ENCODE measurements at regions not wholly inside any gene's neighbourhood (a gene's known extent, or its start where the extent isn't known, plus 50 kb on each side); places are given as distances from the start of the nearest gene placed in this dataset.

- H3K4me2 ChIP-seq (ENCODE audit: insufficient read depth in 1 of 2, low read depth in 2 of 2, low read length in 2 of 2) = no peak overlapping the region
- no peak overlapping the region for H3K18ac ChIP-seq (ENCODE audit: extremely low read depth, low read length)
- 95% methylated on average over 8 of the region's 8 CpGs; no CpG with 5 or more reads in 1 of the 2 experiments for WGBS, 2 experiments (ENCODE audit: extremely low coverage in 1 of 2, insufficient coverage in 1 of 2, insufficient read length in 1 of 2, insufficient replicate concordance in 2 of 2, low coverage in 1 of 2, low lambda C conversion rate in 2 of 2, missing lambda C conversion rate in 1 of 2)
- H3K9ac ChIP-seq (replicated peaks in 1 of 4; ENCODE audit: extremely low read depth in 1 of 4, low read depth in 3 of 4, low read length in 3 of 4) = no peak overlapping the region
- DNase-seq (ENCODE audit: low read depth in 1 of 2, low spot score in 2 of 2) = no peak
- H3K56ac ChIP-seq (replicated peaks; ENCODE audit: insufficient read length, low read depth, low read length) = no peak overlapping the region
- no peaks in the 10 kb centered on the region for H3K79me2 ChIP-seq (ENCODE audit: control insufficient read depth in 1 of 2, insufficient read depth in 2 of 2, low read length in 2 of 2)
- no peak overlapping the region for H4K91ac ChIP-seq (replicated peaks; ENCODE audit: insufficient read length, low read length)
- no peaks in the 10 kb centered on the region for H3K23me2 ChIP-seq (ENCODE audit: low read depth, low read length)
- no peak overlapping the region for H3K23ac ChIP-seq (ENCODE audit: insufficient read length)
- no peak overlapping the region for H3K4me3 ChIP-seq (ENCODE audit: extremely low read depth in 1 of 4, insufficient read depth in 2 of 4, low read depth in 3 of 4, low read length in 4 of 4)
- no peak overlapping the region for H3K27ac ChIP-seq (ENCODE audit: low read depth, low read length)
- no peak overlapping the region for H4K8ac ChIP-seq (ENCODE audit: extremely low read depth, insufficient read depth, low read length)
- no peak overlapping the region for H2BK12ac ChIP-seq (ENCODE audit: low read depth, low read length)
- no peak overlapping the region for H3K14ac ChIP-seq (ENCODE audit: insufficient read length)
- no peak overlapping the region for H4K5ac ChIP-seq (ENCODE audit: insufficient read length, low read depth, low read length)
- no peak overlapping the region for H2BK120ac ChIP-seq (replicated peaks; ENCODE audit: low read depth, low read length)
- ChIA-PET CTCF (ENCODE audit: partially characterized antibody) (no interaction called here), POLR2A (ENCODE audit: partially characterized antibody) (no interaction called here)
- no peak overlapping the region for H2AFZ ChIP-seq (ENCODE audit: low read length)
- H2AK5ac ChIP-seq (ENCODE audit: low read depth, low read length) = no peak overlapping the region
- H2BK15ac ChIP-seq (ENCODE audit: low read length) = no peak overlapping the region
- H3K4ac ChIP-seq (replicated peaks; ENCODE audit: insufficient read length, low read depth, low read length) = no peak overlapping the region
- H3K4me1 ChIP-seq (replicated peaks in 1 of 4; ENCODE audit: control insufficient read depth in 3 of 4, insufficient read depth in 4 of 4, low read length in 3 of 4) = peaks cover 3 to 9% (median 8%) of the 10 kb centered on the region in 4 experiments; a peak in 5 of 7 replicates
- no peak overlapping the region for H2BK20ac ChIP-seq (ENCODE audit: low read length)
- H4K20me1 ChIP-seq (replicated peaks in 1 of 2; ENCODE audit: control insufficient read depth in 1 of 2, insufficient read depth in 2 of 2, low read length in 2 of 2) = no peaks in the 10 kb centered on the region
- H2BK5ac ChIP-seq (ENCODE audit: low read depth, low read length) = no peak overlapping the region
- H3K27me3 ChIP-seq (replicated peaks in 1 of 4; ENCODE audit: control insufficient read depth in 3 of 4, extremely low read depth in 1 of 4, insufficient read depth in 3 of 4, low read length in 3 of 4) = no peaks in the 10 kb centered on the region
- no peaks in the 10 kb centered on the region for H3K36me3 ChIP-seq (ENCODE audit: control insufficient read depth in 2 of 4, insufficient read depth in 4 of 4, low read length in 3 of 4)
- no peak for FAIRE-seq
- H3K9me3 ChIP-seq (ENCODE audit: insufficient read depth in 2 of 2, low read depth in 1 of 2, low read length in 1 of 2) = no peaks in the 10 kb centered on the region
- H3K79me1 ChIP-seq (ENCODE audit: low read depth, low read length) = no peaks in the 10 kb centered on the region
- TF ChIP-seq NRF1 (IDR thresholded peaks at IDR 0.05; ENCODE audit: low read depth, low read length) (no peak), CTBP2 (IDR thresholded peaks at IDR 0.05; ENCODE audit: borderline replicate concordance, insufficient read depth, insufficient read length, low read length) (no peak), CHD1 (IDR thresholded peaks at IDR 0.05; ENCODE audit: low read depth, low read length) (no peak), RNF2 (IDR thresholded peaks at IDR 0.05; ENCODE audit: borderline replicate concordance, low read depth, low read length, missing control alignments, poor library complexity, severe bottlenecking) (no peak), RXRA (IDR thresholded peaks at IDR 0.05; ENCODE audit: insufficient read depth, low read depth, low read length) (no peak), SIRT6 (IDR thresholded peaks at IDR 0.05; ENCODE audit: low read length) (no peak), ZNF274 (IDR thresholded peaks at IDR 0.05; ENCODE audit: borderline replicate concordance, extremely low read depth, low read length) (no peak)
Observed at GRCh38 chr4:174037049-174037448, 246.4 kb downstream of the FBXO8 start.
